ENCODE measurements at regions not wholly inside any gene's neighbourhood (a gene's known extent, or its start where the extent isn't known, plus 50 kb on each side); places are given as distances from the start of the nearest gene placed in this dataset.

DNA sequence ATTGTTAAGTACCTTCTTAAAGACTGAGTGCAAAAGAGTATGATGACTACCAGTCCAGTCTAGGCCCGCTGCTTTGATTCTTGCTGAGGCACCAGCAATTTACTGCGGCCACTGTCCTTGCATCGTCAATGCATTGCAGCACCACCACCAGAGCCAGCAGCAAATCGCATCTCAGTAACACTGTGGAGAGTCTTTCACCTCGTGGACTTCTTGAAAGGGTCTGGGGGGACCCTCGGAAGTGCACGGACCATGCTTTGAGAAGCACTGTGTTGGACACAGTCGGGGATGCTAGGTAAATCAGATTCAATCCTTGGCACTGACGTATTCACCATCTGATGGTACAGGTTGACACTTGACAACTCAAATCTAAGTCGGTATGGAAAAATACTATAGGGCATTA, 493.6 kb downstream of the RPS24 start:
- TF ChIP-seq CTCF (conservative IDR thresholded peaks at IDR 0.05; ENCODE audit: low read depth, low read length) (no peak), EZH2 (IDR thresholded peaks at IDR 0.05; ENCODE audit: borderline replicate concordance, low read depth, low read length, poor library complexity, severe bottlenecking) (no peak)
